MCF 10A (cell line): ENCODE measurements at regions not wholly inside any gene's neighbourhood (a gene's known extent, or its start where the extent isn't known, plus 50 kb on each side); places are given as distances from the start of the nearest gene placed in this dataset.

Source experiments
- BruUV-seq: library from RNA; stranded (reverse); fragments of 400-500 nt; replicated peaks from 2 replicates; lab custom pipeline; 2021; lab: Mats Ljungman, UMichigan
- CTCF ChIA-PET: fragments of 300-600 bp; sonication (Branson Sonifier 250); formaldehyde crosslinking; extraction: SDS; loops from one replicate; lab custom pipeline; 2021; ENCODE audit warnings: antibody characterized with exemption, inconsistent platforms; lab: Yijun Ruan, JAX
- POLR2A ChIA-PET: fragments of 300-600, 350-650 bp; sonication (Branson Sonifier 250); formaldehyde crosslinking; extraction: SDS; loops from one replicate; lab custom pipeline; 2020; ENCODE audit warnings: antibody characterized with exemption, inconsistent platforms; lab: Yijun Ruan, JAX
- DNase-seq: peaks from one replicate; pipeline ENCODE4 v3.0.0-alpha.2; 2018; ENCODE audit not compliant: unreplicated experiment
- H3K27ac Mint-ChIP-seq: one replicate; pipeline ENCODE4 v1.8.0; 2022; ENCODE audit warnings: mild to moderate bottlenecking, low read depth, mixed read lengths; ENCODE audit not compliant: unreplicated experiment
- H3K27me3 Mint-ChIP-seq: one replicate; pipeline ENCODE4 v1.8.0; 2022; ENCODE audit warnings: mixed read lengths; ENCODE audit not compliant: insufficient read depth, unreplicated experiment
- H3K36me3 Mint-ChIP-seq: one replicate; pipeline ENCODE4 v1.8.0; 2022; ENCODE audit warnings: mild to moderate bottlenecking, moderate library complexity, mixed read lengths; ENCODE audit not compliant: insufficient read depth, unreplicated experiment
- H3K4me1 Mint-ChIP-seq: one replicate; pipeline ENCODE4 v1.8.0; 2022; ENCODE audit warnings: mixed read lengths; ENCODE audit not compliant: insufficient read depth, unreplicated experiment
- H3K4me3 Mint-ChIP-seq: one replicate; pipeline ENCODE4 v1.8.0; 2022; ENCODE audit warnings: mild to moderate bottlenecking, moderate library complexity, mixed read lengths; ENCODE audit not compliant: unreplicated experiment
- H3K9me3 Mint-ChIP-seq: one replicate; pipeline ENCODE4 v1.8.0; 2022; ENCODE audit warnings: mixed read lengths; ENCODE audit not compliant: unreplicated experiment
- intact Hi-C: fragments of 100-400 bp; cut with micrococcal nuclease; formaldehyde crosslinking; loops from 2 replicates; pipeline ENCODE4 v1.14.1; 2022
- TF ChIP-seq, protein P1 (sequence below): fragments of 200-600 bp; IDR thresholded peaks from one replicate; pipeline ENCODE4 v1.8.0; 2022; ENCODE audit warnings: antibody characterized with exemption, mild to moderate bottlenecking; ENCODE audit not compliant: unreplicated experiment

DNA sequence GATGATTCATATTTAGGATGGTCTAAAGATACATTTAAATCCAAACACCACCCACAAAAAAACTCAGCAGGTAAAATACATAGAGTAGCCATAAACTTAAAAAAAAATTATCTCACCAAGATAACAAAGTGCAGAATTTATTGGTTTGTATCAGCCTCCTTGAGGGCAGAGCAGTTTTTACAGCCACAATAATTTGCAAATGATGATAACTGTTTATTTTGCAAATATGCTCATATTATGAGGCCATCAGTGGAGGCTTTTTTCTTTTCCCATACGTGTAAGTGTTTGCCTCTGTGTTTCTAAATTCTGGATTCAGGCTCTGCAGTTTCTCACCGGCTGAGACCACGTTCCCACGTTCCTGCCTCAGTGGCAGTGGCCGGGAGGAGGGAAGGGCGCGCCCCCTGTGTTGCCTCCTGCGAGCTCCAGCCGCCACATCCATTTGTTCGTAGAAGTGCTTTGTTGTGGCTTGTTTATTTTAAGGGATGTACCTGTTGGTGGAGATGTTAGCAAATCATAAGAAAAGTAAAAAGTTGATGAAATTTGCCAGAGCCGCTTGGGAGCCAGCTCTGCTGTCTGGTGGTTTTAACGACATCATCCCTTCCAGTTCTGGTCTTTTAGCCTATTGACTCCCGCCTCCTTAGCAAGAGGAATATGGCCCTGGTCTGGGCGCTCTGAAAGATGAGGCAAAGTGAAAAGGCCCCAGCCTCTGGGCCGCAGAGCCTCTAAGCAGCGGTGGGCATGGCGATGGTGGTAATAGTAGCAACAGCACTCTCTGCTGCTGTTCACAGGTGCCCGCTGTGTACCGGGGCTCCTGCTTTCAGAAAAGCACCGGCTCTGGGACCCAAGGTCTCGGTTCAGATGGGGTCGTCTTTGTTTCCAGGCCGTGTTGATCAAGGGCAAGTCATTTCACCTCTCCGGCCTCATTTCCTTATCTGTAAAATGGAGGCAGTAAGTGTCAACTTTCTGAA lies 66.7 kb upstream of the PPARA start:
- ChIA-PET CTCF (interaction anchor here (0.9 to 2.1 kb wide), 4 partner anchors 8 to 78 kb away, joined by 3 to 9 read pairs (median 6); no protein-coding TSS in a partner anchor), POLR2A (interaction anchor here (0.9 to 11.7 kb wide), 9 partner anchors 6 to 253 kb away, joined by 3 to 456 read pairs (median 21); partner anchors contain the start of gene TRMU)
- Mint-ChIP-seq H3K4me1 (peaks cover 25% of the 10 kb centered on the region), H3K27me3 (no peaks in the 10 kb centered on the region), H3K36me3 (peaks cover 94% of the 10 kb centered on the region), H3K27ac (peak overlapping the region; percentile 100), H3K4me3 (peak overlapping the region; percentile 96), H3K9me3 (no peaks in the 10 kb centered on the region)
- no TSS peak for BruUV-seq
- TF ChIP-seq, protein P1, sequence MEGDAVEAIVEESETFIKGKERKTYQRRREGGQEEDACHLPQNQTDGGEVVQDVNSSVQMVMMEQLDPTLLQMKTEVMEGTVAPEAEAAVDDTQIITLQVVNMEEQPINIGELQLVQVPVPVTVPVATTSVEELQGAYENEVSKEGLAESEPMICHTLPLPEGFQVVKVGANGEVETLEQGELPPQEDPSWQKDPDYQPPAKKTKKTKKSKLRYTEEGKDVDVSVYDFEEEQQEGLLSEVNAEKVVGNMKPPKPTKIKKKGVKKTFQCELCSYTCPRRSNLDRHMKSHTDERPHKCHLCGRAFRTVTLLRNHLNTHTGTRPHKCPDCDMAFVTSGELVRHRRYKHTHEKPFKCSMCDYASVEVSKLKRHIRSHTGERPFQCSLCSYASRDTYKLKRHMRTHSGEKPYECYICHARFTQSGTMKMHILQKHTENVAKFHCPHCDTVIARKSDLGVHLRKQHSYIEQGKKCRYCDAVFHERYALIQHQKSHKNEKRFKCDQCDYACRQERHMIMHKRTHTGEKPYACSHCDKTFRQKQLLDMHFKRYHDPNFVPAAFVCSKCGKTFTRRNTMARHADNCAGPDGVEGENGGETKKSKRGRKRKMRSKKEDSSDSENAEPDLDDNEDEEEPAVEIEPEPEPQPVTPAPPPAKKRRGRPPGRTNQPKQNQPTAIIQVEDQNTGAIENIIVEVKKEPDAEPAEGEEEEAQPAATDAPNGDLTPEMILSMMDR = no peak
- DNase-seq = no peak
- intact Hi-C loops = loop anchor here (2.0 kb wide), 1 partner anchor 21 kb away; no protein-coding TSS in a partner anchor

DNA sequence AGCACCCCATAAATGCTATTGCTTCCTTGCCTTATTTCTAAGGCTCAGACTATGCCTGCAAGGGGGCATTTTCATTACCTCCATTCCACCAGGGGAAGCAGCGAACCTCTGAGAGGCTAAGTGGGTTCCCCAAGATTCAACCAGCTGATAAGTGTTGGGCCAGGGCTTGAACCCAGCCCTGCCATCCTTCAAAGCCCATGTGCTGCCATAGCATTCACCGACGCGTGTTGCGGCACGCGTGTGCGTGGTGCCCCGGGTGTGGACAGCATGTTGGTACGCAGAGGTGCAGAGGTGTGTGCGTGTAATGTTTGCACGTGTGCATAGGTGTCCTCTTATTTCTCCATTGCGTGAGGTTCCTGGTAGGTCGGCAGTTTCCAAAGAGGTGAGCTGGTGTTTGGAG lies 66.0 kb upstream of the PPARA start:
- H3K4me3 Mint-ChIP-seq = peak overlapping the region; percentile 96
- H3K27me3 Mint-ChIP-seq = no peaks in the 10 kb centered on the region
- intact Hi-C loops = loop anchor here (2.0 kb wide), 1 partner anchor 20 kb away; no protein-coding TSS in a partner anchor
- no peaks in the 10 kb centered on the region for H3K9me3 Mint-ChIP-seq
- H3K4me1 Mint-ChIP-seq = peaks cover 20% of the 10 kb centered on the region
- H3K36me3 Mint-ChIP-seq = peaks cover 94% of the 10 kb centered on the region
- CTCF ChIA-PET = interaction anchor here (0.9 to 2.1 kb wide), 4 partner anchors 9 to 78 kb away, joined by 3 to 9 read pairs (median 6); no protein-coding TSS in a partner anchor
- no TSS peak for BruUV-seq
- H3K27ac Mint-ChIP-seq = peak overlapping the region; percentile 100
- no peak for DNase-seq
- TF ChIP-seq, protein P1 = no peak
- POLR2A ChIA-PET = interaction anchor here (0.9 to 11.7 kb wide), 12 partner anchors 7 to 252 kb away, joined by 3 to 456 read pairs (median 10); partner anchors contain the start of genes TRMU and TTC38

DNA sequence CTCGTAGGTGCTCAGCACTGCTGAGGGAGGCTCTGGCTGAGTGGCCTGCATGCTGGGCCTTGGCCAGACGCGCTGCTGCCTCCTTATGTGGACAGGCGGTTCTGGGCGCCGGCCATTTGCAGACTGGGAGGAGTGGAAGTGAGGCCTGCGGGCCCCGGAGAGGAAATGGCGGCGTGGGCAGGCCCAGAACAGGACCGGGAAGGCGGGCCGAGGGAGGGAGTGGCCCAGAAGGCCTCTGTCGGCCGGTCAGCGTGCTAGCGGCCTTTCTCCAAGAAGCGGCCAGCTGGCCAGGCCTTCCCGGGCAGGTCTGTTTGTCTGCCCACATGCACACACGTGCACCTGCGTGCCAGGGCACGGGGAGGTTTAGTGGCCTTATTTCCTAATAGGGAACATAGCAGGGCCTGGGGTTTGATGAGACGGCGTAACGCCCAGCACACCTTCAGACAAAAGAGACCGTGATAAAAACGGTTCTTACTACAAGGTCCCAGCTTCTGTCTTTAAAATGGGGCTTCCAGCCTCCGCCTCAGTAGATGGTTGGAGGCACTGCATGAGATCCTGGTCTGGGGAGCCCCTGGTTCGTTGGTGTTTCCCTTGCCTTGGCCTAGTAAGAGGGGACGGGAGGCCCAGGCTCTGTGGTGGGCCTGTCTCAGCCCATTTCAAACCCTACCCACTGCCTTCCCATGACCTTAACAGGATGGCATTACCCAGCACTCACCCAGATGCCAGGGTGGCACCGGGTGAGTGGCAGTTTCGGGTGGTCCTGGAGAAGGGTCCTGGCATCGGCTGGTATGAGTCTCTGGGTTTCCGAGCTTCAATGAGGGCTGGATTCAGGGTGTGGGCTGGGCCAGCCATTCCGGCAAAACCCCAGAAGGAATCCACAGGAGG lies 65.1 kb upstream of the PPARA start:
- intact Hi-C loops = loop anchor here (1.0 to 2.0 kb wide), 2 partner anchors 20 to 79 kb away; no protein-coding TSS in a partner anchor
- H3K9me3 Mint-ChIP-seq = no peaks in the 10 kb centered on the region
- H3K27me3 Mint-ChIP-seq = no peaks in the 10 kb centered on the region
- CTCF ChIA-PET = interaction anchor here (0.9 to 2.1 kb wide), 5 partner anchors 10 to 79 kb away, joined by 3 to 9 read pairs (median 8); no protein-coding TSS in a partner anchor
- H3K27ac Mint-ChIP-seq = peak overlapping the region; percentile 100
- peaks cover 25% of the 10 kb centered on the region for H3K4me1 Mint-ChIP-seq
- H3K4me3 Mint-ChIP-seq = peak overlapping the region; percentile 96
- H3K36me3 Mint-ChIP-seq = peaks cover 94% of the 10 kb centered on the region
- DNase-seq = peak; percentile 92
- POLR2A ChIA-PET = interaction anchor here (0.6 to 11.7 kb wide), 18 partner anchors 8 to 921 kb away, joined by 3 to 456 read pairs (median 4); partner anchors contain the start of genes TRMU and TTC38
- TF ChIP-seq, protein P1 = no peak
- TSS peak; percentile 86 for BruUV-seq
